GM19438 (cell line): ENCODE measurements at regions not wholly inside any gene's neighbourhood (a gene's known extent, or its start where the extent isn't known, plus 50 kb on each side); places are given as distances from the start of the nearest gene placed in this dataset.
"Not testable (repeated sequence)": the region's sequence is repeated elsewhere in the genome, so short reads cannot be mapped to it uniquely, and the experiment has no call there.

ENCODE experiments used
- ATAC-seq: cut with Tn5 transposase; IDR thresholded peaks from one replicate; pipeline ENCODE4 v1.9.1; 2021; ENCODE audit warnings: low read depth; ENCODE audit not compliant: unreplicated experiment

DNA sequence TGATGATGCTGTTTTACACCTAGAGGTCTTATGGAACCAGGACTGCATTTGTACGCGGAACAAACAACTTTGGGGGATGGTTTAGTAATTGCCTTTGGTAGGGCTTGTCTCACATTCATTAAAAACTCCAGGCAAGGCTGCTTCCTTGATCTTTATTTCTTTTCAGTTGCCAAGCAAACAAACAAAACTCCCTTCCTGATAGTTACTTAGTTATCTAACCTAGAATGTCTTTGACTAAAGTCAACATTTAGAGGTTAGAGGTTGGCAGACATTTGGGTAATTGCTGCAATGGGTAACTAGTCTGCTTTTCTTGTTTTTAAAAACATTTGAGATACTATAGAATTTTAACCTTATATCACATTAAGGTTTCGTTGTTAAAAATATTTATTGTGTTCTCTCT is 500.9 kb upstream of the PTBP2 start:
- no peak for ATAC-seq

DNA sequence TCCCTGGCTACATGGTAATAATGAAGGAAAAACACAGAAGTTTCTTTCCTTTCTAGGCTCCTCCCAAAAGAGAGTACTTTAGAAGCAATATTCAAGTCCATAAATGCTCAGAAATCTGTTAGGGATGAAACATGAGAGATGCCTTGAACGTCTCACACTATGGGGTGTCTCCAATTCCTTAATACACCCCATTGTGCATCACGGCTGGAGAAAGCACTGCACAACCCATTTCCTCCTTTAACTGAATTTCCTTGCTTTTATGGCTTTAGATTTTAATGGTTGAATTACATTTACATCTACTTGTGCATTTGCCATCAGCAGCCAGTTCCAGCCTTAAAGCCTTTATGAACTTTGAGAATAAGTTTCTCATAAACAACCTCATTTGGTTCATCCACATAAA is 498.9 kb upstream of the PTBP2 start:
- no peak for ATAC-seq

DNA sequence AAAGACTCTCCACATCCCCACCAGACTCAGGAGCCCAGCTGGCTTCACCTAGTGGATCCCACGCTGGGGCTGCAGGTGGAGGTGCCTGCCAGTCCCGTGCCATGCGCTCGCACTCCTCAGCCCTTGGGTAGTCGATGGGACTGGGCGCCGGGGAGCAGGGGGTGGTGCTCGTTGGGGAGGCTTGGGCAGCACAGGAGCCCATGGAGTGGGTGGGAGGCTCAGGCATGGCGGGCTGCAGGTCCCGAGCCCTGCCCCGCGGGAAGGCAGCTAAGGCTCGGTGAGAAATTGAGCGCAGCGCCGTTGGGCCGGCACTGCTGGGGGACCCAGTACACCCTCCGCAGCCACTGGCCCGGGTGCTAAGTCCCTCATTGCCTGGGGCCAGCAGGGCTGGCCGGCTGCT is 497.4 kb upstream of the PTBP2 start:
- not testable (repeated sequence) for ATAC-seq

DNA sequence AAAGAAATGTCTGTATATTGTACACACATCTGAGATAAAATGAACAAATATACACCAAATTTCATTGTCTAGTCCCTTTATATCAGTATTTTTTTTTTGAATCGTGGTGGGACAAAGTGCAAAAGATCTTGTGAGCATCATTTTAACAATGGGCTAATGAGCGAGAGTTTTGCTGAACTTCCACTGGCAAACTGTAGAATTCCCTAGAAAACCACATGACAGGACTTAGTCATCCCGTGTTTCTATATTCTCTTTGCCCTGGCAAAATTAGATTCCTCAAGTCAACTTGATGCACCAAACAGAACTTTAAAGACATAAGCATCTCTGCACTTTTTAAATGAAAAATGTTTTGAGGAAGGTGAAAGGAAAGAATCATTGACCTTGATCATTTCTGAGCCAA is 488.2 kb upstream of the PTBP2 start:
- ATAC-seq: no peak

DNA sequence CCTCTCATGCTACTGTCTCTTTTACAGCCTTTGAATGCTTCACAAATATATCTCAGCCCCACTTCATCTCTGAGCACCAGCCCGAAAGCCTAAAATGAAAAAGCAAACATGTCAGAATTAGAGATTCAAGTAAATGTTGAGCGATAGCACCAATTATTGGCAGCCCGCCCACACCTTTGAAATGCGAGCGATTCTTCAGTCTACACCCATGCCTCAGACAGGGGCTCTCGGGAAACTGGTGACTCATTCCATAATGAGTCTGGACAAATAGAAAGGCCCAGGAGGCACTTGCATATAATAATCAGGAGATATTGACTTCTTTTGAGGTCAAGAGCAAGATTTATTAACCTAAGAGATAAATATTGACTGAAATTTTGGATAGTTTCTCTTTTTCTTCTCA is 487.3 kb upstream of the PTBP2 start:
- no peak for ATAC-seq

- ATAC-seq: no peak
These were observed 485.3 kb upstream of the PTBP2 start for GRCh38 chr1:96236156-96236739.

DNA sequence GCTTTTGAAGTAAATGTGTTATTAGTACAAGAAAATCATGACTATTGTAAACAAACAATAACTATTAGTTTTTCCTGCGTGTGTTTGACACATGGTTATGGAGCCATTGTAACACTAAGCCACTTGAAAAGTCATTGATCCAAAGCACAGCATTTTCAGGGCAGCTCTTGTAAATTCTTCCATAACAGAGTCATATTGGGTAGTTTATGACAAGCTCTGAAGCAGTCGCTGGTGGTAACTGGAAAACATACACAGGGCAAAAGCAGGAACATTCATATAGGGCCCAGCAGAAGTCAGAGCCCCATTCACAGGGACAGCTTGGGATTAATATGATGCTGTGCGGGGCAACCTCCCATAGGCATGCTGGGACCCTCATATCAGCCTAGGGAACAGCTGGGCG is 483.2 kb upstream of the PTBP2 start:
- ATAC-seq: no peak

DNA sequence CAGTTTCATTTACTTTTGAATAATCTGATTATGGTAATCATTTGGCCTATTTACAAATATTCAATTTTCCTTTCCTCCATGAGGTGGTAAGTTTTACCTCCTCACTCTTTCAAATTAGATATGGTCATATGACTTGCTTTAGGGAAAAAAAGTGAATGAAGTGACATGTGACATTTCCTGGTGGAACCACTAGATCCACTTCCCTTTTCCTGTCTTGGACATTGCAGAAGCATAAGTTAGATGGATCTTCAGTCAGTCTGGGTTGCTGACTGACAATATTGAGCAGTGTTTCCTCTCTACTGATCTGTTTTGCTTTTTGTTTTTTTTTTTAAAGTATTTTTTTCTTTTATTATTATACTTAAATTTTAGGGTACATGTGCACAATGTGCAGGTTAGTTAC is 481.1 kb upstream of the PTBP2 start:
- no peak for ATAC-seq

- ATAC-seq: no peak
These were observed 468.1 kb upstream of the PTBP2 start for GRCh38 chr1:96253246-96254035.

- no peak for ATAC-seq
These were observed 465.3 kb upstream of the PTBP2 start for GRCh38 chr1:96256130-96256790.

- ATAC-seq: no peak
These were observed 462.2 kb upstream of the PTBP2 start for GRCh38 chr1:96259399-96259798.

- ATAC-seq: no peak
These were observed 440.1 kb upstream of the PTBP2 start for GRCh38 chr1:96281491-96281890.

DNA sequence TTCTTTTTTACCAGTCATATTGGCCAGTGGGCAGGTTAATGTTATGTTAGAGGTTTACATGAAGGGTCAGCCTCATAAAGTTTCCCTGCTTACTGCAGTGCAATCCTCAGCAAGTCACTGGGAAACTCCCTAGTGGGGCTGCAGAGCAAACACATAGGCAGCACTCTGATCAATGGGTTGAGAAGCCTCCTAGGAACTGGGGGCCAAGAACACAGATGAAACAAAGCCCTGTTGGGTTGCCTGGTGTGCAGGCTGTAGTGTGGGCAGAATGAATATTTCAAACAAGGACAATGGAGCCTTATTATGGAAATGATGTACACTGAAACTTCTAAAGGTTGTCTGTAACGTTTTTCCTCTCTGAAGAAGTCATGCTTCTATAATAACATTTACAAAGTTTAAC is 431.6 kb upstream of the PTBP2 start:
- ATAC-seq: no peak

GRCh38 chr1:96290801-96291200 is 430.8 kb upstream of the PTBP2 start:
- ATAC-seq: no peak

DNA sequence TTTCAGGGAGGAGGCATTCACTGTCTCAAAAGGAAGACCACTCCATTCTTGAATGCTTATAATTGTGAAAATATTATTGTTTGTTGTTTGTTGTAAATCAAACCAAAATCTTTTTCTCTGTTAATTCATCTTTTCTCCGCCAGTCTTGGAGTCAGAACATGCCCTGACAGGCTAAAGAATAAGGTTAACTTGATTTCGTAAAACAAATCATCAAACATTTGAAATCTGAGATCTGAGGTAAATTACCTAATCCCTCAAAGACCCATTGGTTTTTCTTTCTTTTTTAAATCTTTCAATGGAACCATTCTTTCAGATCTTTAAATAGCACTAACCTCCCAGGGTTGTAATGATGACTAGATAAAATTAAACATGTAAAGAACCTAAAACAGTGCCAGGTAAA is 430.1 kb upstream of the PTBP2 start:
- ATAC-seq: no peak

DNA sequence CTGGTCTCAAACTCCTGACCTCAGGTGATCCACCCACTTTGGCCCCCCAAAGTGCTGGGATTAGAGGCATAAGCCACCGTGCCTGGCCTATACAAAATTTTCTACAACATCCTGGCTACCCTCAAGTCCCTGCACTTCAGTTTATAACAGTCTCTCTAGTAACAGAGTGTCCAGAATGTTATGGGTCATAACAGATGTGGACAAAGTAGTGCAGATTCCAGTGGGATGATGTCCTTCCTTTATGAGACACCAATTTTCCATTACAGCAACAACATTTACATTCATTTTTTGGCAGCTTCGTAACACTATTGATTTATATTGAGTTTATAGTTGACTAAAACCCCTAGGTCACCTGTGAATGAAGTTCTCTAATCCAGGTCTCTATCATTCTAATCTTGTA is 429.4 kb upstream of the PTBP2 start:
- ATAC-seq: no peak

DNA sequence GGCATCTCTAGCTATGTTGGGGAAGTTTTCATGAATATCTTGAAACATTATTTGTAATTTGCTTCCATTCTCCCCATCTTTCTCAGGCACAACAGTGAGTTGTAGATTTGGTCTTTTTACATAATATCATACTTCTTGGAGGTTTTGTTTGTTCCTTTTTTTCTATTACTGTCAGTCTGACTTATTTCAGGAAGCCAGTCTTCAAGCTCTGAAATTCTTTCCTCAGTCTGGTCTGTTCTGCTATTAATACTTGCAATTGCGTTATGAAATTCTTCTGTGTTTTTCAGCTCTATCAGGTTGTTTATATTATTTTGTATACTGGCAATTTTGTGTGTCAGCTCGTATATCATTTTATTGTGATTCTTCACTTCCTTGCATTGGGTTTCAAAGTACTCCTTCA is 424.6 kb upstream of the PTBP2 start:
- no peak for ATAC-seq

GRCh38 chr1:96306809-96307560 is 414.6 kb upstream of the PTBP2 start:
- ATAC-seq: no peak

DNA sequence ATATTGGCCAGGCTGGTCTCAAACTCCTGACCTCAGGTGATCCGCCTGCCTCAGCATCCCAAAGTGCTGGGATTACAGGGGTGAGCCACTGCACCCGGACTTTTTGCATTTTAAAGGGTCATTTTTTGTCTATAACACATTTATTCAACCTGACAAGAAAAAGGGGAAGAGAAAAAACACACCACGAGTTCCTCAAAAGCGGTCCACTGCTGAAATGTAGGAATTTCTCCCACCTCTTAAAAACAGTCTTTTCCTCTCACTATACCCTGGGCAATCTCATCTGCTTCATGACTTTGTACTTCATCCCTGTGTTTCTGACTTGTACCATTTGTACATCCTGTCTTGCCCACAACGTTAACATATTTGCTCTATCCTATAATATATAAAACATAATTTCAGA is 413.3 kb upstream of the PTBP2 start:
- ATAC-seq: no peak

GRCh38 chr1:96309783-96310182 is 411.8 kb upstream of the PTBP2 start:
- no peak for ATAC-seq

GRCh38 chr1:96313216-96313615 is 408.4 kb upstream of the PTBP2 start:
- ATAC-seq: no peak
